ENCODE measurements at regions not wholly inside any gene's neighbourhood (a gene's known extent, or its start where the extent isn't known, plus 50 kb on each side); places are given as distances from the start of the nearest gene placed in this dataset.

GRCh38 chr2:54402350-54402749 lies 53.8 kb upstream of the SPTBN1 start:
- TF ChIP-seq, protein P1, sequence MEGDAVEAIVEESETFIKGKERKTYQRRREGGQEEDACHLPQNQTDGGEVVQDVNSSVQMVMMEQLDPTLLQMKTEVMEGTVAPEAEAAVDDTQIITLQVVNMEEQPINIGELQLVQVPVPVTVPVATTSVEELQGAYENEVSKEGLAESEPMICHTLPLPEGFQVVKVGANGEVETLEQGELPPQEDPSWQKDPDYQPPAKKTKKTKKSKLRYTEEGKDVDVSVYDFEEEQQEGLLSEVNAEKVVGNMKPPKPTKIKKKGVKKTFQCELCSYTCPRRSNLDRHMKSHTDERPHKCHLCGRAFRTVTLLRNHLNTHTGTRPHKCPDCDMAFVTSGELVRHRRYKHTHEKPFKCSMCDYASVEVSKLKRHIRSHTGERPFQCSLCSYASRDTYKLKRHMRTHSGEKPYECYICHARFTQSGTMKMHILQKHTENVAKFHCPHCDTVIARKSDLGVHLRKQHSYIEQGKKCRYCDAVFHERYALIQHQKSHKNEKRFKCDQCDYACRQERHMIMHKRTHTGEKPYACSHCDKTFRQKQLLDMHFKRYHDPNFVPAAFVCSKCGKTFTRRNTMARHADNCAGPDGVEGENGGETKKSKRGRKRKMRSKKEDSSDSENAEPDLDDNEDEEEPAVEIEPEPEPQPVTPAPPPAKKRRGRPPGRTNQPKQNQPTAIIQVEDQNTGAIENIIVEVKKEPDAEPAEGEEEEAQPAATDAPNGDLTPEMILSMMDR (IDR thresholded peaks at IDR 0.05) = no peak
- no peak for TF ChIP-seq POLR2A (IDR thresholded peaks at IDR 0.05)
